ENCODE measurements at regions not wholly inside any gene's neighbourhood (a gene's known extent, or its start where the extent isn't known, plus 50 kb on each side); places are given as distances from the start of the nearest gene placed in this dataset.
"Not testable (repeated sequence)": the region's sequence is repeated elsewhere in the genome, so short reads cannot be mapped to it uniquely, and the experiment has no call there.

GRCh38 chr10:29363930-29364329 lies 75.1 kb downstream of the LYZL1 start:
- DNase-seq, result not testable (repeated sequence)

- DNase-seq, result not testable (repeated sequence)
Observed at GRCh38 chr10:29366206-29366605, 77.3 kb downstream of the LYZL1 start.

- DNase-seq, result no peak
Observed at GRCh38 chr10:29369419-29369818, 80.5 kb downstream of the LYZL1 start.

- DNase-seq, result no peak
Observed at GRCh38 chr10:29370097-29371092, 81.5 kb downstream of the LYZL1 start.

GRCh38 chr10:29372920-29373319 lies 84.0 kb downstream of the LYZL1 start:
- no peak for DNase-seq

- DNase-seq, result no peak
Observed at GRCh38 chr10:29374162-29374561, 85.3 kb downstream of the LYZL1 start.

GRCh38 chr10:29375888-29376287 lies 87.0 kb downstream of the LYZL1 start:
- DNase-seq, result no peak

GRCh38 chr10:29377333-29377961 lies 88.6 kb downstream of the LYZL1 start:
- peak; percentile 28 for DNase-seq

GRCh38 chr10:29378106-29378505 lies 89.2 kb downstream of the LYZL1 start:
- no peak for DNase-seq

GRCh38 chr10:29379208-29379607 lies 90.3 kb downstream of the LYZL1 start:
- DNase-seq, result no peak

- DNase-seq, result not testable (repeated sequence)
Observed at GRCh38 chr10:29379777-29380598, 91.1 kb downstream of the LYZL1 start.

GRCh38 chr10:29380599-29381511 lies 92.0 kb downstream of the LYZL1 start:
- not testable (repeated sequence) for DNase-seq

GRCh38 chr10:29386342-29386999 lies 97.6 kb downstream of the LYZL1 start:
- DNase-seq, result no peak

GRCh38 chr10:29387269-29387668 lies 98.4 kb downstream of the LYZL1 start:
- DNase-seq, result no peak

GRCh38 chr10:29388112-29388511 lies 99.2 kb downstream of the LYZL1 start:
- not testable (repeated sequence) for DNase-seq

GRCh38 chr10:29389493-29389892 lies 100.6 kb downstream of the LYZL1 start:
- DNase-seq, result no peak

- DNase-seq, result peak; percentile 2
Observed at GRCh38 chr10:29389935-29390334, 101.1 kb downstream of the LYZL1 start.

- DNase-seq, result no peak
Observed at GRCh38 chr10:29392376-29393021, 103.6 kb downstream of the LYZL1 start.

- no peak for DNase-seq
Observed at GRCh38 chr10:29394321-29394932, 105.6 kb downstream of the LYZL1 start.

GRCh38 chr10:29395409-29395808 lies 106.5 kb downstream of the LYZL1 start:
- no peak for DNase-seq

Measured in MV-4-11 (cell line).